WTC11 (cell line): ENCODE measurements at regions not wholly inside any gene's neighbourhood (a gene's known extent, or its start where the extent isn't known, plus 50 kb on each side); places are given as distances from the start of the nearest gene placed in this dataset.

ENCODE experiments used
- ATAC-seq: fragments of 200-7000 bp; cut with Tn5 transposase; 2 replicates; pipeline ENCODE4 v1.10.0; 2021; ENCODE audit warnings: mild to moderate bottlenecking, moderate library complexity
- CTCF ChIA-PET: fragments of 300-600 bp; sonication (Branson Sonifier 250); formaldehyde crosslinking; loops from one replicate; lab custom pipeline; 2021; ENCODE audit warnings: antibody characterized with exemption; lab: Charles Lee
- POLR2A ChIA-PET: fragments of 350-600 bp; sonication (Branson Sonifier 250); formaldehyde crosslinking; loops from one replicate; lab custom pipeline; 2021; ENCODE audit warnings: antibody characterized with exemption; lab: Charles Lee
- DNase-seq: peaks from one replicate; pipeline ENCODE4 v3.0.0; 2021; ENCODE audit warnings: low spot score
- H3K27ac Mint-ChIP-seq: 2 replicates; pipeline ENCODE4 v1.8.0; 2021; ENCODE audit warnings: mixed read lengths
- H3K27me3 Mint-ChIP-seq: 2 replicates; pipeline ENCODE4 v1.8.0; 2021; ENCODE audit warnings: low read depth, mild to moderate bottlenecking, moderate library complexity, mixed read lengths
- H3K36me3 Mint-ChIP-seq: 2 replicates; pipeline ENCODE4 v1.8.0; 2021; ENCODE audit warnings: mixed read lengths
- H3K4me1 Mint-ChIP-seq: 2 replicates; pipeline ENCODE4 v1.8.0; 2022; ENCODE audit warnings: mixed read lengths
- H3K4me3 Mint-ChIP-seq: 2 replicates; pipeline ENCODE4 v1.8.0; 2021; ENCODE audit warnings: mild to moderate bottlenecking, moderate library complexity, mixed read lengths
- H3K9me3 Mint-ChIP-seq: 2 replicates; pipeline ENCODE4 v1.8.0; 2021; ENCODE audit warnings: mixed read lengths
- CDX4 ChIP-seq: fragments of 250-450 bp; sonication (Bioruptor Pico); IDR thresholded peaks from 2 replicates; pipeline ENCODE4 v1.9.0; 2021; ENCODE audit warnings: moderate library complexity, mild to moderate bottlenecking, inconsistent platforms, borderline replicate concordance
- CREB1 ChIP-seq: sonication (generic); formaldehyde crosslinking; IDR thresholded peaks from 2 replicates; pipeline ENCODE4 v1.8.0; 2023; ENCODE audit warnings: mild to moderate bottlenecking, missing genetic modification reagents
- FOXP4 ChIP-seq: sonication (generic); formaldehyde crosslinking; IDR thresholded peaks from 2 replicates; pipeline ENCODE4 v1.8.0; 2022; ENCODE audit warnings: mild to moderate bottlenecking, missing genetic modification reagents
- GTF2I ChIP-seq: fragments of 250-450 bp; sonication (Bioruptor Pico); conservative IDR thresholded peaks from 2 replicates; pipeline ENCODE4 v1.4.0; 2021; ENCODE audit warnings: mild to moderate bottlenecking
- MAX ChIP-seq: sonication (generic); formaldehyde crosslinking; IDR thresholded peaks from 2 replicates; pipeline ENCODE4 v1.8.0; 2022; ENCODE audit warnings: mild to moderate bottlenecking, missing genetic modification reagents
- MYBL2 ChIP-seq: sonication (generic); formaldehyde crosslinking; IDR thresholded peaks from 2 replicates; pipeline ENCODE4 v1.8.1; 2023; ENCODE audit warnings: mild to moderate bottlenecking, moderate library complexity, missing genetic modification reagents
- NFE2L1 ChIP-seq: sonication (generic); formaldehyde crosslinking; IDR thresholded peaks from 2 replicates; pipeline ENCODE4 v1.8.1; 2023; ENCODE audit warnings: missing genetic modification reagents
- OVOL2 ChIP-seq: fragments of 250-450 bp; sonication (Bioruptor Pico); IDR thresholded peaks from 2 replicates; pipeline ENCODE4 v1.9.0; 2021; ENCODE audit warnings: mild to moderate bottlenecking, borderline replicate concordance
- PRDM15 ChIP-seq: sonication (generic); formaldehyde crosslinking; IDR thresholded peaks from 2 replicates; pipeline ENCODE4 v1.8.0; 2022; ENCODE audit warnings: missing genetic modification reagents
- PRRX2 ChIP-seq: fragments of 250-450 bp; sonication (Bioruptor Pico); IDR thresholded peaks from 2 replicates; pipeline ENCODE4 v1.8.0; 2021; ENCODE audit warnings: mild to moderate bottlenecking
- STAT6 ChIP-seq: sonication (generic); formaldehyde crosslinking; conservative IDR thresholded peaks from 2 replicates; pipeline ENCODE4 v1.8.1; 2023; ENCODE audit warnings: mild to moderate bottlenecking, low read depth, missing genetic modification reagents, moderate library complexity
- TCF7 ChIP-seq: sonication (generic); formaldehyde crosslinking; IDR thresholded peaks from 2 replicates; pipeline ENCODE4 v1.8.0; 2022; ENCODE audit warnings: mild to moderate bottlenecking, low read depth, missing genetic modification reagents, moderate library complexity
- TEAD1 ChIP-seq: sonication (generic); formaldehyde crosslinking; IDR thresholded peaks from 2 replicates; pipeline ENCODE4 v1.8.0; 2022; ENCODE audit warnings: mild to moderate bottlenecking, missing genetic modification reagents
- USF1 ChIP-seq: sonication (generic); formaldehyde crosslinking; IDR thresholded peaks from 2 replicates; pipeline ENCODE4 v1.8.0; 2022; ENCODE audit warnings: mild to moderate bottlenecking, missing genetic modification reagents
- USF2 ChIP-seq: sonication (generic); formaldehyde crosslinking; IDR thresholded peaks from 2 replicates; pipeline ENCODE4 v1.8.1; 2023; ENCODE audit warnings: mild to moderate bottlenecking, missing genetic modification reagents, moderate library complexity
- ZMAT4 ChIP-seq: fragments of 250-450 bp; sonication (Bioruptor Pico); IDR thresholded peaks from 2 replicates; pipeline ENCODE4 v1.9.0; 2021; ENCODE audit warnings: mild to moderate bottlenecking
- ZNF138 ChIP-seq: sonication (generic); formaldehyde crosslinking; conservative IDR thresholded peaks from 2 replicates; pipeline ENCODE4 v1.8.1; 2022; ENCODE audit warnings: mild to moderate bottlenecking, moderate library complexity, missing genetic modification reagents

- ChIA-PET POLR2A (no interaction called here), CTCF (no interaction called here)
- Mint-ChIP-seq H3K27ac (no peak overlapping the region), H3K4me3 (no peak overlapping the region), H3K4me1 (peaks cover 30% of the 10 kb centered on the region), H3K9me3 (peaks cover 20% of the 10 kb centered on the region), H3K36me3 (peaks cover 13% of the 10 kb centered on the region), H3K27me3 (no peaks in the 10 kb centered on the region; the same call in 1 of the 2 replicates)
- TF ChIP-seq FOXP4 (no peak), STAT6 (CRISPR knock-in tag) (no peak), NFE2L1 (no peak), MAX (CRISPR knock-in tag) (no peak), TCF7 (CRISPR knock-in tag) (no peak), TEAD1 (CRISPR knock-in tag) (no peak), OVOL2 (CRISPR knock-in tag) (no peak), GTF2I (no peak), CREB1 (CRISPR knock-in tag) (no peak), ZMAT4 (CRISPR knock-in tag) (no peak), PRRX2 (no peak), CDX4 (CRISPR knock-in tag) (no peak), PRDM15 (no peak), MYBL2 (CRISPR knock-in tag) (no peak), USF2 (CRISPR knock-in tag) (no peak), ZNF138 (CRISPR knock-in tag) (no peak), USF1 (CRISPR knock-in tag) (no peak)
- ATAC-seq (no peak), DNase-seq (no peak)
Observed at GRCh38 chr4:79206660-79207059, 119.2 kb downstream of the NAA11 start.
